HepG2 (cell line): ENCODE measurements at regions not wholly inside any gene's neighbourhood (a gene's known extent, or its start where the extent isn't known, plus 50 kb on each side); places are given as distances from the start of the nearest gene placed in this dataset.

Source experiments
- ATAC-seq: fragments of 200-7000 bp; cut with Tn5 transposase; 3 replicates; pipeline ENCODE4 v1.9.1; 2020; ENCODE audit warnings: mild to moderate bottlenecking, moderate library complexity
- BruUV-seq: library from RNA; stranded (reverse); fragments of 400-500 nt; replicated peaks from 2 replicates; lab custom pipeline; 2021; lab: Mats Ljungman, UMichigan
- CTCF ChIA-PET: fragments of 300-600 bp; formaldehyde crosslinking; extraction: SDS; loops from one replicate; lab custom pipeline; 2021; ENCODE audit warnings: low total read pairs, inconsistent platforms, low intra/inter-chr PET ratio; lab: Yijun Ruan, JAX
- POLR2A ChIA-PET: fragments of 350-600 bp; sonication (Branson Sonifier 250); formaldehyde crosslinking; loops from one replicate; lab custom pipeline; 2020; ENCODE audit warnings: antibody characterized with exemption, inconsistent platforms; lab: Yijun Ruan, JAX
- DNase-seq: peaks from one replicate; pipeline ENCODE4 v3.0.0-alpha.2; 2015; ENCODE audit warnings: low spot score
- FAIRE-seq: peaks from 3 replicates; lab custom pipeline; 2011; peaks lifted over from hg19 to GRCh38; lab: Jason Lieb, UNC
- H2AFZ ChIP-seq: one replicate; pipeline ENCODE4 v1.6.1; 2011; ENCODE audit warnings: low read length, inconsistent platforms
- H3K27ac ChIP-seq: fragments of 300-600 bp; 3 replicates; pipeline ENCODE4 v1.8.0; 2011; ENCODE audit warnings: mixed run types, mild to moderate bottlenecking, mixed read lengths, low read length, inconsistent platforms; ENCODE audit not compliant: insufficient read depth; ENCODE audit errors: extremely low read length
- H3K27me3 ChIP-seq, 2 experiments: fragments of 200-600 bp in 1 of 2; 2 replicates in 1 of 2; 3 replicates in 1 of 2; pipeline versions ENCODE4 v1.6.0 to v1.8.0; 2011; ENCODE audit warnings: low read length in 2 of 2, mild to moderate bottlenecking in 2 of 2, moderate library complexity in 2 of 2, inconsistent platforms in 1 of 2; ENCODE audit not compliant: insufficient read depth in 2 of 2, control insufficient read depth in 1 of 2
- H3K36me3 ChIP-seq, 2 experiments: fragments of 200-600 bp in 1 of 2; replicated peaks in 1 of 2; 2 replicates in 1 of 2; 3 replicates in 1 of 2; pipeline versions ENCODE4 v1.5.1 to v1.8.0; 2011; ENCODE audit warnings: low read length in 2 of 2, inconsistent platforms in 1 of 2; ENCODE audit not compliant: insufficient read depth in 2 of 2, control insufficient read depth in 1 of 2
- H3K4me1 ChIP-seq: 2 replicates; pipeline ENCODE4 v1.5.1; 2012; ENCODE audit warnings: low read length, inconsistent platforms; ENCODE audit not compliant: insufficient read depth
- H3K4me2 ChIP-seq: 2 replicates; pipeline ENCODE4 v1.6.0; 2011; ENCODE audit warnings: low read depth, low read length, inconsistent platforms
- H3K4me3 ChIP-seq, 3 experiments: fragments of 200-600 bp in 1 of 3; sonication (generic), shearing (Covaris generic) in 1 of 3; replicated peaks in 1 of 3; 2 replicates each; pipeline ENCODE4 v1.5.1; 2011 to 2016; ENCODE audit warnings: low read length in 3 of 3, inconsistent platforms in 2 of 3, low read depth in 2 of 3, mild to moderate bottlenecking in 2 of 3, control low read depth in 1 of 3, mixed read lengths in 1 of 3; ENCODE audit not compliant: insufficient read depth in 1 of 3
- H3K79me2 ChIP-seq: one replicate; pipeline ENCODE4 v1.6.1; 2011; ENCODE audit warnings: low read length, inconsistent platforms; ENCODE audit not compliant: insufficient read depth
- H3K9ac ChIP-seq: 2 replicates; pipeline ENCODE4 v1.6.0; 2011; ENCODE audit warnings: mild to moderate bottlenecking, low read depth, low read length, inconsistent platforms; ENCODE audit not compliant: insufficient read depth
- H3K9me3 ChIP-seq: 2 replicates; pipeline ENCODE4 v1.5.1; 2012; ENCODE audit warnings: mild to moderate bottlenecking, low read length
- H4K20me1 ChIP-seq: 2 replicates; pipeline ENCODE4 v1.6.0; 2011; ENCODE audit warnings: inconsistent platforms, mild to moderate bottlenecking, low read length, moderate library complexity; ENCODE audit not compliant: insufficient read depth
- KAT8 ChIP-seq: IDR thresholded peaks from 2 replicates; pipeline ENCODE4 v1.6.1; 2016; ENCODE audit warnings: missing genetic modification reagents, missing compliant biosample characterization
- MXD4 ChIP-seq: IDR thresholded peaks from 2 replicates; pipeline ENCODE4 v1.6.1; 2016; ENCODE audit warnings: mild to moderate bottlenecking, missing biosample characterization, missing genetic modification reagents
- NCOR1 ChIP-seq: fragments of 200-600 bp; sonication (generic); IDR thresholded peaks from 2 replicates; pipeline ENCODE4 v1.7.0; 2017; ENCODE audit warnings: antibody characterized with exemption, low read length, borderline replicate concordance
- ZNF549 ChIP-seq: sonication (generic); formaldehyde crosslinking; IDR thresholded peaks from 2 replicates; pipeline ENCODE4 v1.5.0; 2020; ENCODE audit warnings: missing genetic modification reagents
- WGBS: methylation state at CpG from one replicate; pipeline ENCODE4 v1.1.6; 2017; ENCODE audit warnings: low lambda C conversion rate; 5-methylcytosine and 5-hydroxymethylcytosine counted together
- in situ Hi-C: cut with HindIII; loops from 2 replicates; pipeline ENCODE4 v1.10.0; 2017; ENCODE audit warnings: low pct_unique_long_range_greater_than_20kb; ENCODE audit not compliant: extremely low pct_ligation_motif_present
- intact Hi-C: fragments of 100-400 bp; cut with micrococcal nuclease; formaldehyde crosslinking; loops from one replicate; pipeline ENCODE4 v1.10.0; 2022; ENCODE audit not compliant: unreplicated experiment

DNA sequence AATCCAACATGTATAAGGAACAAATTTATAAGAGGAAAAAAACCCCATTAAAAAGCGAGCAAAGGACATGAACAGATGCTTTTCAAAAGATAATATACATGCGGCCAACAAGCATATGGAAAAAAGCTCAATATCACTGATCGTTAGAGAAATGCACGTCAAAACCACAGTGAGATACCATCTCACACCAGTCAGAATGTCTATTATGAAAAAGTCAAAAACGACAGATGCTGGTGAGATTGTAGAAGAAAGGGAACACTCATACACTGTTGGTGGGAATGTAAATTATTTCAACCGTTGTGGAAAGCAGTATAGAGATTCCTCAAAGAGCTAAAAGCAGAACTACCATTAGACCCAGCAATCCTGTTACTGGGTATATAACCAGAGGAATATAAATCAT lies 465.4 kb downstream of the TMA16 start:
- Histone ChIP-seq H2AFZ (no peak overlapping the region), H3K4me3 (no peak overlapping the region), H3K4me1 (no peaks in the 10 kb centered on the region), H3K9me3 (no peaks in the 10 kb centered on the region), H3K4me2 (no peak overlapping the region), H3K27me3 (no peaks in the 10 kb centered on the region), H4K20me1 (no peaks in the 10 kb centered on the region), H3K9ac (no peak overlapping the region), H3K27ac (no peak overlapping the region), H3K79me2 (no peaks in the 10 kb centered on the region), H3K36me3 (no peaks in the 10 kb centered on the region)
- 16% methylated on average over 6 of the region's 6 CpGs for WGBS
- TF ChIP-seq NCOR1, result no peak
- no peak for TF ChIP-seq KAT8
- TF ChIP-seq MXD4 (CRISPR knock-in tag), result no peak
- ChIA-PET POLR2A (no interaction called here), CTCF (no interaction called here)
- intact Hi-C loops (no loop called here), in situ Hi-C loops (no loop called here)
- FAIRE-seq, result no peak
- no peak for DNase-seq
- no peak for ATAC-seq
- BruUV-seq, result no TSS peak

DNA sequence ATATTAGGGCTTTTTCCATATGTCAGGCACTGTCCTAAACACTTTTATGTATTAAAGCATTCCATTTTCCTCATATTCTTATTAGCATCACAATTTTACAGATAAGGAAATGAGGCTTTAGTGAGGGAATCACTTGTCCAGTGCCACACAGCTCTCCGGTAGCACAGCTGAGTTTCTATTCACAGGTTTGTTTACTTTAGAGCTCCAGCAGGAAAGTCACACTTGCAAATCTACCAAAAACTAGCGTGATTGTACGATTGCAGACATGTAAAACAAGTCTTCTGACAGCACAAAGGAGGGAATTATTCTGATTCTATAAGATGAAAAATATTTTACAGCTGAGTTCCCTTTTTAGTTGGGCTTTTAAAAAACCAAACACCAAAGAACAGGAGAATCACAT lies 472.1 kb downstream of the TMA16 start:
- H3K27me3 ChIP-seq, result no peaks in the 10 kb centered on the region
- intact Hi-C loops, result no loop called here
- FAIRE-seq (no peak), DNase-seq (no peak), ATAC-seq (no peak)
- in situ Hi-C loops, result no loop called here
- ChIA-PET POLR2A (no interaction called here), CTCF (no interaction called here)
- BruUV-seq, result no TSS peak
- no peak for TF ChIP-seq ZNF549 (CRISPR knock-in tag)
- H3K4me1 ChIP-seq, result no peaks in the 10 kb centered on the region
- H3K4me2 ChIP-seq, result no peak overlapping the region
- H2AFZ ChIP-seq, result no peak overlapping the region
- H3K36me3 ChIP-seq, result no peaks in the 10 kb centered on the region
- H3K9me3 ChIP-seq, result no peaks in the 10 kb centered on the region
- H3K79me2 ChIP-seq, result no peaks in the 10 kb centered on the region
- H3K4me3 ChIP-seq, result no peak overlapping the region
- no peak overlapping the region for H3K27ac ChIP-seq
- no peaks in the 10 kb centered on the region for H4K20me1 ChIP-seq
- 2% methylated on average over 3 of the region's 3 CpGs for WGBS
- H3K9ac ChIP-seq, result no peak overlapping the region
